GM21423 (cell line): ENCODE measurements at regions not wholly inside any gene's neighbourhood (a gene's known extent, or its start where the extent isn't known, plus 50 kb on each side); places are given as distances from the start of the nearest gene placed in this dataset.
"Not testable (repeated sequence)": the region's sequence is repeated elsewhere in the genome, so short reads cannot be mapped to it uniquely, and the experiment has no call there.

Experiments used
- ATAC-seq: cut with Tn5 transposase; IDR thresholded peaks from one replicate; pipeline ENCODE4 v1.9.1; 2021; ENCODE audit warnings: mild to moderate bottlenecking, moderate library complexity; ENCODE audit not compliant: unreplicated experiment

DNA sequence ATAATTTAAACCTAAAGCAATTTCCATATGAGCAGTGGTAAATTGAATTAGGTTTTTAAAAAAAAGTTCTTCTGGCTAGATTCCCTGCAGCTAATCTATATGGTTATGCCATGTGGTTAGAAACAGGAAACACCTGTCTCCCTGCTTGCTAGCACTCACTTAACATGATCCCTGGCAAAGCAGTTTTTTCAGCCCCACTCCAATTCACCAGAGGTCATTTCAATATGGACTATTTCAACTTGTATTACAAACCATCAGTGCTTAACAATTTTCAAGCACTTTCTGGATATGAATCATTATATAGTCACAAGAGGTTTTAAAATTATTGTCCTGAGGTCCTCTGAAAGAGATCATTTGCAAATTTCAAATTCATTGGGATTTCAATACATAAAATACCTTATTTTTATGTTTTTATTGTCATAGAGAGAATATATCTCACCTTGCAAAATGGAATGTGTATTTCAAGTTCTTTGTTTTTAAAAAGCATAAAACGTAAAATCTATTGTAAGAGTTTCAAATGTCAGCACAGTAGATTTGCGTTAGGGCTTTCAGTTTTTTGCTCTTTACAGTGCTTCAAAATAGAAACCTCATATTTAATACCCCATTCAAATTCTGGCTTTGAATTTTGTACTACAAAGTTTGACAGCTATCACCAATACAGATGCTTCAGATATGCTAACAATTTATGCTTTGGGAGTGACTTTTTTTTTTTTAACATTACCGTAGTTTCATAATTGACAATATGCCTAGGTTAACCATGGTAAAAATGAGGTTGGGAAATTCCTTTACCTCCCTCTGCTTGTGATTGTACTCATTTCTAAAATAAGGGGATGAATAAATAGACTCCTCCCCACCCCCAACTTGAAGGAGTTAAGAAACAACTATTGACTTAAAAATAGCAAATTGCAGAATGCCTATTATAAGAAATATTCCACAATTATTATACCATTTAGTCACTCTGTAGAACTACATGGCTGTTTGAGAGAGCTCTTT lies 117.5 kb upstream of the HGF start:
- peak; percentile 78 for ATAC-seq

DNA sequence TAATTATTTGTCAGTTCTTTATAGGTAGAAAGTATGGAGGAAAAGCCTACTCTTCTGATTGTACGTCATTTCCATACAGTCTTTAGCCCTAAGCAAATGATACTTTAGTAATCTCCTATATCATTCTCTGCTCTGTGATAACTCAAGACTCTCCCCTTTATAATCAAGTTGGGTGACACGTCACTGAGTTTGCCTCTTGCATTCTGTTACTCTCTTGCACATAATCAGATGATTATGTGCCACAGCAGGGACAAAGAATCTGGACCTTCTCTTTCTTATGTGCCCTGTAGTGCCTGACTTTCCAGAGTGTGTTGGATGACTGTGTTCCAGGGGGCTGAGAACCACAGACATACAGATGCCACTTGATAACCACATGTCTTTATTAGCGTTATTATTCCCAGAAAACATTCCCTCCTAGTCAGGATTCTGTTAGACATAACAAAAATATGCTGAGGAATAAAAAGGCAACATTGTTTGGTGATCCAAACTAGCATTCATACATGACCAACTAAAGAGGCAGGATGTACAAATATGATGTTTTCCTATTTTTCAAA lies 116.4 kb upstream of the HGF start:
- no peak for ATAC-seq

DNA sequence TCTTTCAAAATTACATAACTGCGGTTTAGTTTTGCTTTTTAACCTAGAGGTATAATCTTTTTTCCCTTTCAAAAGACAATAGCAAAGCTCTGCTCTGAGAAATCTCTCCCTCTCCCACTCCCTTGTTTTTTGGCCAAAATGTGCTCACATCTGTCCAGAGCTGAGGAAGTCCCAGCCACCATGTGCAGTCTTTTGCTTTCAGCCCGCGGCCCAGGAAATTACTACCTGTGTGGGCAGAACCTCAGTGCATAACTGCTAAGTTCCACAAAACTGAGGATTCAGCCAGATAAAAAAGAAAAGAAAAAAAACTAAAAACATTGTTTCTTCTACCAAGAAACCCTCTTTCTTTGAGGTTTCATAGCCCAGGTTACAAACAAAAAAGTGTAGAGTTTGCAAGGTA lies 115.0 kb upstream of the HGF start:
- no peak for ATAC-seq

DNA sequence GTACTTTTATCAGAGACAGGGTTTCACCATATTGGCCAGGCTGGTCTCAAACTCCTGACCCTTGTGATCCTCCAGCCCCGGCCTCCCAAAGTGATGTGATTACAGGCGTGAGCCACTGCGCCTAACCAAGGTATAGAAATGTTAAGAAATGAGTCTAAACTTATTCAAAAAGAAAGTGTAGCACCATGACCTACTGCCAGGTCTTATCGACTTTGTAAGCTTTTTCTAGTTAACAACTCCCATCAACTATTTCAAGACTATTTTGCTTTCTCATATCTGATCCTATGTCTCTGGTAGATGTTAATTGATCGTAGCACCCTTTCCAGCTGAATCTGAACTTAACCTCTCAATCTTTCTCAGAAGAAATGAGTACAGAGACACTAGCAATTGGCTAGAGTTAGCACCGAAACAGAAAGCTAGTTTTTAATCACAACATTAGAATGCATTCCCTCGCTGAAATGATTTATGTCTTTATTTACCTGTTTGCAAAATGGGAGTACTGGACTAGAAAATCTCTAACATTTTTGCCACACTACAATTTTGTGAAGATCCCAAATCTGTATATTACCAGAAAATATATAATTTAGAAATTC lies 114.0 kb upstream of the HGF start:
- ATAC-seq, result no peak

DNA sequence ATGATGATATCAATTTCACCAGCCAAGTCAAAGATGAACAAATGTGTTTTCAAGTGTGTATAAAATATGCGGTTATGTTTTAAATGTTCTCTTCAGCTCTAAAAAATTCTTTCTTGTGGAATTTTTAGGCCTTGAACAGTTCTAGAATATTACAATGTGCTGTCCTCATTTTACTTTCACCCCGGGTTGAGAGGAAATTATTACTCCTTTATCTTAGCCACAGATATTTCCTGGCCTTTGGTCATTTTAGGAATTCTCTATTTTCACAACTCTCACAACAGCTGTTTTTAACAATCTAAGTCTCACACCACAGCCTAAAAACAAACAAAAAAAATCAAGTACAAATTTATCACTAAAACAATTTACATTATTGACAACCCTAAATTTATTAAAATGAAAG lies 112.2 kb upstream of the HGF start:
- ATAC-seq, result no peak

DNA sequence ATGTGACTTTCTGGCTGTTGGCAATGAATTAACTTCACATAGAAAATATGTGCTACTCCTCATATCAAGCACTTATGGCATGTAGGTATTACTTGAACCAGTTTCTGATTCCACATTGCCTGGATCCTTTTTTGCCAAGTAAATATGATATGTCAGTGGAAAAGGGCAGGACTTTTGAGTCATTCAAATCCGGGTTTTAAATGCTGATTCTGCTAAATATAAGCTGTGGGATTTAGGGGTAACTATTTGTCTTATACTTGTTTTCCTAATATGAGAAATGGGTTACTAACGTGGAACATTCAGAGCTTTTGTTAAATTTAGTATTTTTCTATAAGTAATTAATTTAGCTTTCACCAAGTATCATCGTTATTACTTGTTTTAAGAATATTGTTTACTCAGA lies 108.0 kb upstream of the HGF start:
- ATAC-seq, result no peak

DNA sequence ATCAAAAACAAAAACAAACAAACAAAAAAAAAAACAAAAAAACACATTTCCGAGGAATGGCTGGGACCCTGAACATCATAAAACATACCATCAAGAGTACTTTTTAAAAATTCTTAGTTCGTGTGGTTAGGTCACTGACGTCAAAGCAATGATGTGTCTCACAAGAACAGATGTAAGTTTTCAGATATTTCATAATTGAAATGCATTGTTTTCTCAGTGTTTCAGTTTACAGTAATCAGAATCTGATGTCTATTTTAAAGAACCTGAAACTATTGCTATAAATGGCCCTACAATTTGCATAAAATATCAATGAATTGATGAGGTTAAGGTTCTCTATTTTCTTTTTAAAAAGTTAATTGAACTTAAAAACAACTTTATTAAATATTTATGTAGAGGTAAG lies 103.7 kb upstream of the HGF start:
- ATAC-seq, result no peak

DNA sequence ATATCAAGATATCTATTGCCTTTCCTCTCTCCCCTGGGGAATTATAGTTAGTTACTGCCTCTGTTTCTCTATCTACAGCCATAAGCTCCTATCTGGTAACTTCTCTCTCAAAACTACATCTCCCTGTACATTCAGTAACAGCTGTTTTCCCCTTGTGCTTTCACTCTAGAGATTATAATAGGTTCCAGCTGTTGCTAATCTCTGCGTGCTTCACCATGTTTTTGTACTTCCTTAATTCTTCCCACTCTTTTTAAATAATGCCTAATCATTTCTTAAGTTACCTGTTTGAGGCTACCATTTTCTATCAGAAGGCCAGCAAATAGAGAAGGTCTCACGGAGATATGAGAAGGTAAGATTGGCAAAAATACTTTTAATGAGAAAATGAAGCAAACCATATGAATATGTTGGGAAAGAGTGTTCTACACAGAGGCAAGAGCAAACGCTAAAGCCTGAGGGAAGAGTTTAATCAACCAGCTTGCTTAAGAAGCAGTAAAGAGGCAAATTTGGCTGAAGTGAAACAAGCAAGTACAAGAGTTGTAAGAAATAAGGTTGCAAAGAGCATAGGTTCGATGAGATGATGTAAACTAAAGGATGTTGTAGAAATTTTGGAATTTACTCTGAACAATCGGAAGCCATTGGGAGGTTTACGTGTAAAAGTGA lies 101.9 kb upstream of the HGF start:
- ATAC-seq, result no peak

DNA sequence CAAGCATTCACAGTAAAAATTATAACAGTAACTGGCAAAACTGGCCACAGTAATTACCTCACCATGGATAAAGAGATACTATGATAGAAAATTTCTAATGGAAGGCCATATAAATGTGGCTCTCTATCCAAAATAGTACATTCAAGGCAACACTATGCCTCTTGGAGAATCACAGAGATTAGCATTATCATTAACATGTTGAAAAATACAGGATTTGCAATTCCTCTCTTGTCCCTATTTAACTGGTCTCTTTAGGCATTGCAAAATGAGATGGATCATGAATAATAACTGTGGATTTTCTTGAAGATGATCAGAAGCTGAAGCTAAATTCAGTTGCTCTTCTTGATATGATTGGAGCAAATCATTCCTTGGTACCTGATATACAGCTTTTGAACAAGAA lies 100.8 kb upstream of the HGF start:
- no peak for ATAC-seq

DNA sequence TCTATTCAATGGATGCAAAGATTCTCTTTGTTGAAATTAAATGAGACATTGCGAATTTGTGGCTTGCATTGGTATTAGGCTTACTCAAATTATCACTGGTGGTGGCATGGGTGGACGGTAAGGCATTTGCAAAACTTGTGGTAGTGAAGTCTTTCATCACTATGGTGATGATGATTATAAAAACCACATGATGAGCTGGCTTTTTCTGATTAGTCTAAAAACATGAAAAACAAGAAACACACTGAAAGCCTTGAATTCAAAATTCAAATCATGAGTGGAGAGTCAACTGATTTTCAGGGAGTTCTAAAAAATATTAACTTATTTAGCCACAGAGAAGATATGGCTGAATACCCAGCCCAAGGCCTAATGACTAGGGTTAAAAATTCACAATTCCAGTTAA lies 99.8 kb upstream of the HGF start:
- no peak for ATAC-seq

DNA sequence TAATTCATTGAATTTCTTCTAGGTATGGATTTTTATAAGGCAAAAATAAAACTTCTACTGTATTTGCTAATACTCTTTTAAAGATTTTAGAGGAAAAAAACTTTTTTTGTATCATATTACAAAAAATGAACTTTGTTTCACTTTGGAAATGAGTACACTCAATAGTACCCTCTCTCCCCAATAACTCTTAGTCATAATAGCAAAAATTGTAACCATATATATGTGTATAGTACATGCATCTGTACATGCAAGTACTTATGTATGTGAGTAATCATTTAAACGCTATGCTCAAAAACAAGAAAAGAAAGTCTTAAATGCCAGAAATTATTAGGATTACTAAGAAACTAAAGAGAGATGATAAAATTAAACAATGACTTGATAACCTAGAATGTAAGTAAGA lies 95.9 kb upstream of the HGF start:
- ATAC-seq, result no peak

DNA sequence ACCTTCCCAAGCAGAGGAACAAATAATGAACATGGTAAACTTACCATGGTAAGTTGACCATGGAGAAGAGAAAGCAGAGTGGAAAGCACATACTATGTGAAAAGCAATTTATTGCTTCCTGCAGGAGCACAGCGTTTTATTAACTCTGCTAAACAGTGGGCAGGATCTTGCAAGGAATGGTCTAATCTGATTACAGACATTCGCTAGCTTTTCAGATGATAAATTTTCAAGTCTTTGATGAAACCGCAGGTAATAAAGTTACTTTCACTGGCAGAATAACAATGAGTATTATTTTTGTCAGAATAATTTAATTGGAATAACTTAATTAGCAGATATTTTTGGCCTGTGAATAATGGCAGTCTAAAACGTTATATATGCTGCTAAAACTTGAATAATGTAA lies 89.6 kb upstream of the HGF start:
- no peak for ATAC-seq

DNA sequence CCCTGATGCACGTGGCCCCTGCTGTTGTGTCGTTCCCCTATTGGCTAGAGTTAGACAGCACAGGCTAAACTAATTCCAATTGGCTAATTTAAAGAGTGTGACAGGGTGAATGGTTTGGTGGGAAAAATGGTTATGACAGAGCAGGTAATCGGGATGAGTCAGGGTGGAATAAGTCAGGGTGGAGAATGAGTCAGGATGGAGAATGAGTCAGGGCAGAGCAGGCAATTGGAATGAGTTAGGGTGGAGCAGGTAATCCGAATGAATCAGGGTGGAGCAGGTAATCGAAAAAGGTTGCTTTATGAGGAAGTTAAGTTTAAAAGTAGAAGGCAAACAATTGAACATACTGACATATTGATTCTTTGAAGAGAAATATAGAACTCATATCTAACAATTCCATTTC lies 89.0 kb upstream of the HGF start:
- not testable (repeated sequence) for ATAC-seq

DNA sequence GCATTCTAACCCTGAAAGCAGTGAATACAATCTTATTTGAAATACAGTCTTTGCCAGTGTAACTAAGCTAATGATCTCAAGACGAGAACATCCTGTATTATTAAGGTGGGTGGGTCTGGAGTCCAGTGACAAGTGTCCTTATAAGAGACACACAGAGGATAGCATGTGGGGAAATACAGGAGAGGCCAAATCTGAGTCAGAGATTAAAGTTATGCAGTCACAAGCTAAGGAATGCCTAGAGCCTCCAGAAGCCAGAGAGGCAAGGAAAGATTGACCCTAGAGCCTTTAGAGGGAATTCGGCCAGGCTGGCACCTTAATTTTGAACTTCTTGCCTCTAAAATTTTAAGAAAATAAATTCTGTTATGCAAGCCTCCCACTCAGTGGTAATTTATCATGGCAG lies 87.5 kb upstream of the HGF start:
- no peak for ATAC-seq

DNA sequence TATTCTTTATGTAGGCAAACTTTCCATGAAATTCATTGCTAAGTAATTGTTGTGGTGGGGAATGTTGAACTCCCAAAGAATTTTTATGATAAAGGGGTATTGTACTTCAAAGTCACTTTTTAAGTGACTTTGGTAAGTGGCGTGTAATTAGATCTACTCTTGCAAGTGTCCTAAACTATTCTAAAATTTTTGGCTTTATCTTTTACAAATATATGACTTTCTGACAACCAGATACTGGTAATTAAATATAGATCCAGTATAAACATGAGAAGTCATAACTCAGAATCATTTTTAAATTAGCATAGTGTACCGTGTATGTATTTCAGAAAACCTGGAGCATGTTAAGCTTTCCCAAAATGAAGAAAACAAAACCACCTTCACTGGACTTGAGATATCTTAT lies 84.7 kb upstream of the HGF start:
- ATAC-seq, result no peak

DNA sequence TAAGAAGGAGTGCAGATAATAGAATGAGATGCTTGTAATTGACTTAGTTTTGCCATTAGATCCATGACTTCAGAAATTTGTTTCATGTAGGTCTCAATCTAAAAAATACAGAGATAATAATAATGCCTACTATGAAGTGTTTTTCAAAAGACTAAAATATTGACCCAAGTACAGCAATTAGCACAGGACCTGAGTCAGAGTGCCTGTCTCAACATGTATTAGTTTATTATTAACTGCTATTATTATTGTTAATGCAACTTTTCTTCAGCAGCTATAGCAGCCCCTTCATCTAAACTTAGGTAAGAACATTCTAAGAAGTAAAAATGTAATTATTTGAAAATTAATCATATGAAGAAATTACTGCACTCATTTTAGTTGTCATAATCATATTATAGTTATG lies 82.9 kb upstream of the HGF start:
- ATAC-seq, result no peak

DNA sequence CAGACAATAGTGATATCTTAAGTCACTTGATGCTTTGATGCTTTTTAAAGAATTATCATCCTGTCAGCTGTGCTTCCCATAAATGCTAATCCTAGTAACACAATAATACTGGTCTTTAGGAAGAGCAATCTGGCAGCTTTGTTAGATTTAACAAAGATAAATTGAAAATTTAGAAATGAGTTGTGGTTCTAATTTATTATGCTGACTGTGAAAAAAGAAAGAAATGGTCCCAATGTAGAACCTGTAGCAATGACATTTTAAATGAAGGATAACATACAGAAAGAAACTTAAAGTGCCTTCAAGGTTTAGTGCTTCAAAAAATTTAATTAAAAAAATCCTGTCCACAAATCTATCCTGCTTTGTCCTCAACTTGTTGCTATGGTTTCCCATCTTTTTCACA lies 81.6 kb upstream of the HGF start:
- no peak for ATAC-seq

DNA sequence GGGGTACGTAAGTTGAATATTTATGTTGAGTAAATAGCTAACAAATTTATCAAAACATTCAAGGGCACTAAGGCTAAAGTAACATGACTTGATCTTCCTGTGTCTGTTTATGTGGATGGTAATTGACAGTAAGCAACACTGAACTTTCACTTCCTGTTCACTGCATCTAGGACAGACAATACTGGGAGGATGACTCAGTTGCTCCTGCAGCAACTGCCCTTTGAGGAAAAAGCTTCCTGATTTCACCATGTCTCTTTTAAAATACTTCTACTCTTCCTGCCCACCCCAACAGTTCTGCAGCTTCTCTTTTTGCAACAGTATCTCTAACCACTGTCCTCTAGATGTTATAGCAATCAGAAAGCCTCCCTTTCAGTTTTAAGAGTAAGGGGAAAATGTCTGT lies 76.6 kb upstream of the HGF start:
- peak; percentile 82 for ATAC-seq

DNA sequence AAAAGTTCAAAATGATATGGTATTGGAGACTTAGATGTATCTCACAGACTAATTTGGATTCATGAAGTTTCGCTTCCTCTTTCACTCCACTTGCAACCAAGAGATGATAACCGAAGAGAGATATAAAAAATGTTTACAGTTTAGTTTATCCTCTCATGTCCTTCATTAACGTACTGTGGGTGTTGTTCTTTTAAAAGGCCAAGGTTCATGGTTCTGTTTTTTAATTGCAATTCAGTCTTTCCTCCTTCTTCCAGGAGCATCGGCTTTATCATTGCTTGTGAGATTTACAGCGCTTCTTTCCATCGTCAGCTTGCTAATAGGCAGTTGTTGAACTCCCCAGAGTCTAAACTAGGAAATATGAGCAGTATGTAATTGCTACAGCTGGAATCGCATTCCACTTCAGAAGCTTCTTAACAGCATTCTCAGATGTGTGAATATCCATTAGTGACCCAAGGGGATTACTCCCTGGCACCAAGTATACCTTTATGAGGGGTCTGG lies 75.9 kb upstream of the HGF start:
- peak; percentile 73 for ATAC-seq

DNA sequence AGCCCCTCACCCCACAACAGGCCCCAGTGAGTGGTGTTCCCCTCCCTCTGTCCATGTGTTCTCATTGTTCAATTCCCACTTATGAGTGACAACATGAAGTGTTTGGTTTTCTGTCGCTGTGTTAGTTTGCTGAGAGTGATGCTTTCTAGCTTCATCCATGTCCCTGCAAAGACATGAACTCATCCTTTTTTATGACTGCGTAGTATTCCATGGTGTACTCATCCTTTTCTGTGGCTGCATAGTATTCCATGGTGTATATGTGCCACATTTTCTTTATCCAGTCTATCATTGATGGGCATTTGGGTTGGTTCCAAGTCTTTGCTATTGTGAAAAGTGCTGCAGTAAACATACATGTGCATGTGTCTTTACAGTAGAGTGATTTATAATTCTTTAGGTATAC lies 73.8 kb upstream of the HGF start:
- not testable (repeated sequence) for ATAC-seq

DNA sequence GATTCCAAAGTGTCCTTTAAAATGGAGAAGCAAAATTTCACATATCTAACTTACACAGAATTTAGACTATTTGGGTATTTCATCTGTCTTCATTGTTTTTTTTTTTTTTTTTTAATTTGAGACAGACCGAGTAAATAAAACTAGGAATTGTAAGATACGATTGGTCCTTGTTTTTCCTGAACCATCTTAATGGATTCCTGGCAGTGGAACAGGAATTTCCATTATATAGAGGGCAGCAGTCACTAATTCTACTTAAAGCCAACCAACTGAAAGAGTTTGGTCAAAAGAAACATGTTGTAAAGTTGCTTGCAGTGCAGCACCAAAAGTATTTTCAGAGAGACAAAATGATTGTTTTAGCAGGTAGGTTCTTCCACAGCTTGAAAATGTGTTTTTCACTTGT lies 72.5 kb upstream of the HGF start:
- ATAC-seq, result no peak
